Suprapubic skin (tissue), 4 donors: ENCODE measurements at regions not wholly inside any gene's neighbourhood (a gene's known extent, or its start where the extent isn't known, plus 50 kb on each side); places are given as distances from the start of the nearest gene placed in this dataset.
"Not testable (repeated sequence)": the region's sequence is repeated elsewhere in the genome, so short reads cannot be mapped to it uniquely, and the experiment has no call there.

Experiments
- DNase-seq, 2 donors: peaks; one replicate each; pipeline ENCODE4 v3.0.0-alpha.2; 2019; ENCODE audit warnings: low spot score in 2 of 2
- H3K27ac ChIP-seq: fragments of 200-600 bp; sonication (generic); one replicate; pipeline ENCODE4 v1.5.1; 2019
- H3K27me3 ChIP-seq: fragments of 200-600 bp; sonication (generic); one replicate; pipeline ENCODE4 v1.5.1; 2019
- H3K36me3 ChIP-seq: fragments of 200-600 bp; sonication (generic); one replicate; pipeline ENCODE4 v1.5.1; 2019
- H3K4me1 ChIP-seq: fragments of 200-600 bp; sonication (generic); one replicate; pipeline ENCODE4 v1.5.1; 2019
- H3K4me3 ChIP-seq: fragments of 200-600 bp; sonication (generic); one replicate; pipeline ENCODE4 v1.5.1; 2019; ENCODE audit warnings: mild to moderate bottlenecking
- H3K9me3 ChIP-seq: fragments of 200-600 bp; sonication (generic); one replicate; pipeline ENCODE4 v1.5.1; 2019
- WGBS: methylation state at CpG from one replicate; pipeline ENCODE4 v1.1.5; 2018; 5-methylcytosine and 5-hydroxymethylcytosine counted together

GRCh38 chr2:91578678-91579077 is 2887.2 kb downstream of the RPIA start:
- not testable (repeated sequence) for H3K27me3 ChIP-seq, H3K4me3 ChIP-seq, H3K36me3 ChIP-seq, H3K27ac ChIP-seq, H3K4me1 ChIP-seq, DNase-seq, H3K9me3 ChIP-seq
- WGBS: 70% methylated on average over 3 of the region's 3 CpGs

GRCh38 chr2:91579555-91579954 is 2888.1 kb downstream of the RPIA start:
- not testable (repeated sequence) for H3K4me1 ChIP-seq, H3K4me3 ChIP-seq, H3K27me3 ChIP-seq, H3K27ac ChIP-seq, H3K36me3 ChIP-seq, H3K9me3 ChIP-seq, DNase-seq
- WGBS: 72% methylated on average over 3 of the region's 3 CpGs

- not testable (repeated sequence) for H3K27me3 ChIP-seq, H3K4me1 ChIP-seq, H3K4me3 ChIP-seq, DNase-seq, H3K9me3 ChIP-seq, H3K27ac ChIP-seq, H3K36me3 ChIP-seq
- 86% methylated on average over 4 of the region's 4 CpGs for WGBS
Measured at GRCh38 chr2:91580043-91580442, 2888.6 kb downstream of the RPIA start.

GRCh38 chr2:91587098-91587497 is 2895.6 kb downstream of the RPIA start:
- H3K4me3 ChIP-seq, DNase-seq, H3K9me3 ChIP-seq, H3K36me3 ChIP-seq, H3K4me1 ChIP-seq, H3K27ac ChIP-seq: not testable (repeated sequence)
- peaks cover 27% of the 10 kb centered on the region for H3K27me3 ChIP-seq
- WGBS: 84% methylated on average over 6 of the region's 6 CpGs

GRCh38 chr2:91587908-91588535 is 2896.5 kb downstream of the RPIA start:
- H3K9me3 ChIP-seq, H3K27ac ChIP-seq, H3K4me1 ChIP-seq, H3K36me3 ChIP-seq, DNase-seq, H3K4me3 ChIP-seq: not testable (repeated sequence)
- peaks cover 32% of the 10 kb centered on the region for H3K27me3 ChIP-seq
- 87% methylated on average over 17 of the region's 17 CpGs for WGBS

GRCh38 chr2:91588782-91589223 is 2897.3 kb downstream of the RPIA start:
- WGBS: 87% methylated on average over 35 of the region's 36 CpGs
- not testable (repeated sequence) for H3K9me3 ChIP-seq, H3K4me1 ChIP-seq, H3K4me3 ChIP-seq, DNase-seq, H3K36me3 ChIP-seq, H3K27ac ChIP-seq
- H3K27me3 ChIP-seq: peaks cover 32% of the 10 kb centered on the region

GRCh38 chr2:91589454-91590328 is 2898.2 kb downstream of the RPIA start:
- H3K27me3 ChIP-seq: peaks cover 36% of the 10 kb centered on the region
- 12% methylated on average over 61 of the region's 65 CpGs for whole genome bisulfite sequencing
- H3K27ac ChIP-seq, H3K36me3 ChIP-seq, DNase-seq, H3K4me3 ChIP-seq, H3K9me3 ChIP-seq, H3K4me1 ChIP-seq: not testable (repeated sequence)

- WGBS: 90% methylated on average over 12 of the region's 12 CpGs
Measured at GRCh38 chr2:91590381-91590780, 2898.9 kb downstream of the RPIA start.

GRCh38 chr2:91591066-91591465 is 2899.6 kb downstream of the RPIA start:
- not testable (repeated sequence) for H3K9me3 ChIP-seq, H3K36me3 ChIP-seq, H3K27ac ChIP-seq, H3K4me3 ChIP-seq, H3K4me1 ChIP-seq, DNase-seq
- peaks cover 36% of the 10 kb centered on the region for H3K27me3 ChIP-seq
- WGBS: 89% methylated on average over 6 of the region's 6 CpGs

More at GRCh38 chr2:91590381-91590780, 2898.9 kb downstream of the RPIA start:
- not testable (repeated sequence) for H3K4me3 ChIP-seq, H3K4me1 ChIP-seq, DNase-seq, H3K9me3 ChIP-seq, H3K27ac ChIP-seq, H3K36me3 ChIP-seq
- peaks cover 36% of the 10 kb centered on the region for H3K27me3 ChIP-seq

GRCh38 chr2:91597436-91597835 is 2906.0 kb downstream of the RPIA start:
- not testable (repeated sequence) for H3K4me1 ChIP-seq, H3K27me3 ChIP-seq, H3K4me3 ChIP-seq, DNase-seq, H3K27ac ChIP-seq, H3K9me3 ChIP-seq, H3K36me3 ChIP-seq
- 86% methylated on average over 5 of the region's 7 CpGs for WGBS

- not testable (repeated sequence) for H3K36me3 ChIP-seq, H3K27ac ChIP-seq, DNase-seq, H3K4me3 ChIP-seq, H3K4me1 ChIP-seq, H3K27me3 ChIP-seq, H3K9me3 ChIP-seq
- 81% methylated on average over 4 of the region's 4 CpGs for WGBS
Measured at GRCh38 chr2:91598519-91598918, 2907.0 kb downstream of the RPIA start.

GRCh38 chr2:91599000-91599399 is 2907.5 kb downstream of the RPIA start:
- H3K27ac ChIP-seq, H3K4me1 ChIP-seq, DNase-seq, H3K9me3 ChIP-seq, H3K4me3 ChIP-seq, H3K36me3 ChIP-seq, H3K27me3 ChIP-seq: not testable (repeated sequence)
- 77% methylated on average over 6 of the region's 6 CpGs for WGBS

GRCh38 chr2:91602860-91603259 is 2911.4 kb downstream of the RPIA start:
- not testable (repeated sequence) for H3K9me3 ChIP-seq, H3K27ac ChIP-seq, DNase-seq, H3K4me1 ChIP-seq, H3K4me3 ChIP-seq, H3K27me3 ChIP-seq, H3K36me3 ChIP-seq
- 75% methylated on average over 1 of the region's 1 CpG for WGBS

- not testable (repeated sequence) for DNase-seq, H3K9me3 ChIP-seq, H3K27ac ChIP-seq, H3K4me1 ChIP-seq, H3K36me3 ChIP-seq, H3K4me3 ChIP-seq, H3K27me3 ChIP-seq
- WGBS: 71% methylated on average over 2 of the region's 3 CpGs
Measured at GRCh38 chr2:91603996-91604395, 2912.5 kb downstream of the RPIA start.
